DND-41 (cell line): ENCODE measurements at regions not wholly inside any gene's neighbourhood (a gene's known extent, or its start where the extent isn't known, plus 50 kb on each side); places are given as distances from the start of the nearest gene placed in this dataset.

Source experiments
- CTCF ChIP-seq: IDR thresholded peaks from 2 replicates; pipeline ENCODE4 v1.5.1; 2012; ENCODE audit warnings: borderline replicate concordance, low read length, moderate library complexity, mild to moderate bottlenecking; ENCODE audit not compliant: poor library complexity, severe bottlenecking; ENCODE audit errors: extremely low read depth
- EZH2 ChIP-seq: IDR thresholded peaks from 3 replicates; pipeline ENCODE4 v1.6.1; 2012; ENCODE audit warnings: borderline replicate concordance, low read depth, mild to moderate bottlenecking, moderate library complexity, low read length, inconsistent platforms; ENCODE audit not compliant: severe bottlenecking

DNA sequence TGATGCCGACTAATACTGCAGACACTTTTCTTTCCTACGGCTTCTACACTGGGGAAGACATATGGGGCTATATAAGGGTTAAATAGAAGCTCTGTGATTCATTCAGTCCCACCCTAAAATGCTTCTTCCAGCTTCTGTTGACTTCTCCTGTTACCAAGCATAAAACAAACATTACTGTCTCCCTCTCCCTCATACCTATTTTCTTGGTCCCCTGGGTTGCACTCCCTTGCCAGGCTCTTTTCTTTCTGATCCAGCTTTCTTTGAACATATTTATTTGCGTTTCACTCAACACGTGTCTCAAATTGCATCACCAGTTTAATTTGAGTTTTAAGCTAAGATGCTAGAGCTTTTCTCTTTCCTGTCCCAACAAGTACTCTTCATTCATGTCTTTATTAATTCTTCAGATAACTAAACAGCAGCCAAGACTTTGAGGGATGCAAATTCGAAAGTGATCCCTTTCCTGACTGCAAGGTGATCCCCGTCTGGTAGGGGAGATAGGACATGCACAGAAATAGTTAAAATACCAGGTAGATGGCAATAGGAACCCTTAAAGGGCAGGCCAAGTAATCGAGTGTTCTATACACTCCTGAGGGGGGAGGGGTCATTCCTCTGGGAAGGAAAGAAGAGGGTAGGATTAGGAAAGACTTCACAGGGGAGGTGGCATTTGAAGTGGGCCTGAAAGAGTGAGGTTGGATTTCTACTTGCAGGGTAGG lies 198.6 kb upstream of the BCL6 start:
- no peak for TF ChIP-seq CTCF
- TF ChIP-seq EZH2, result no peak
